ENCODE measurements at regions not wholly inside any gene's neighbourhood (a gene's known extent, or its start where the extent isn't known, plus 50 kb on each side); places are given as distances from the start of the nearest gene placed in this dataset.

- Histone ChIP-seq H3K27ac (no peak overlapping the region), H3K36me3 (no peaks in the 10 kb centered on the region), H3K27me3 (no peaks in the 10 kb centered on the region), H3K4me3 (no peak overlapping the region), H3K4me1 (no peaks in the 10 kb centered on the region), H3K9me3 (no peaks in the 10 kb centered on the region)
- TF ChIP-seq POLR2A (IDR thresholded peaks at IDR 0.05), result no peak
- TF ChIP-seq, protein P1, sequence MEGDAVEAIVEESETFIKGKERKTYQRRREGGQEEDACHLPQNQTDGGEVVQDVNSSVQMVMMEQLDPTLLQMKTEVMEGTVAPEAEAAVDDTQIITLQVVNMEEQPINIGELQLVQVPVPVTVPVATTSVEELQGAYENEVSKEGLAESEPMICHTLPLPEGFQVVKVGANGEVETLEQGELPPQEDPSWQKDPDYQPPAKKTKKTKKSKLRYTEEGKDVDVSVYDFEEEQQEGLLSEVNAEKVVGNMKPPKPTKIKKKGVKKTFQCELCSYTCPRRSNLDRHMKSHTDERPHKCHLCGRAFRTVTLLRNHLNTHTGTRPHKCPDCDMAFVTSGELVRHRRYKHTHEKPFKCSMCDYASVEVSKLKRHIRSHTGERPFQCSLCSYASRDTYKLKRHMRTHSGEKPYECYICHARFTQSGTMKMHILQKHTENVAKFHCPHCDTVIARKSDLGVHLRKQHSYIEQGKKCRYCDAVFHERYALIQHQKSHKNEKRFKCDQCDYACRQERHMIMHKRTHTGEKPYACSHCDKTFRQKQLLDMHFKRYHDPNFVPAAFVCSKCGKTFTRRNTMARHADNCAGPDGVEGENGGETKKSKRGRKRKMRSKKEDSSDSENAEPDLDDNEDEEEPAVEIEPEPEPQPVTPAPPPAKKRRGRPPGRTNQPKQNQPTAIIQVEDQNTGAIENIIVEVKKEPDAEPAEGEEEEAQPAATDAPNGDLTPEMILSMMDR (IDR thresholded peaks at IDR 0.05), result no peak
- no peak for DNase-seq
- intact Hi-C loops (cut with DNase I; ENCODE audit: low total_unique reads), result no loop called here
Observed at GRCh38 chrX:16524316-16524715, 125.6 kb upstream of the S100G start.

GRCh38 chrX:16526003-16526402 lies 124.0 kb upstream of the S100G start:
- TF ChIP-seq POLR2A (IDR thresholded peaks at IDR 0.05), result no peak
- TF ChIP-seq, protein P1 (IDR thresholded peaks at IDR 0.05), result no peak
- Histone ChIP-seq H3K9me3 (no peaks in the 10 kb centered on the region), H3K4me3 (no peak overlapping the region), H3K36me3 (no peaks in the 10 kb centered on the region), H3K27ac (no peak overlapping the region), H3K4me1 (no peaks in the 10 kb centered on the region), H3K27me3 (no peaks in the 10 kb centered on the region)
- DNase-seq, result no peak
- intact Hi-C loops (cut with DNase I; ENCODE audit: low total_unique reads), result no loop called here

- intact Hi-C loops (cut with DNase I; ENCODE audit: low total_unique reads), result no loop called here
- H3K4me1 ChIP-seq, result no peaks in the 10 kb centered on the region
- no peak overlapping the region for H3K4me3 ChIP-seq
- no peak overlapping the region for H3K27ac ChIP-seq
- no peak for TF ChIP-seq POLR2A (IDR thresholded peaks at IDR 0.05)
- TF ChIP-seq, protein P1 (IDR thresholded peaks at IDR 0.05), result no peak
- H3K27me3 ChIP-seq, result no peaks in the 10 kb centered on the region
- DNase-seq, result no peak
- H3K36me3 ChIP-seq, result no peaks in the 10 kb centered on the region
- H3K9me3 ChIP-seq, result no peaks in the 10 kb centered on the region
Observed at GRCh38 chrX:16528620-16529019, 121.3 kb upstream of the S100G start.
